ENCODE measurements at regions not wholly inside any gene's neighbourhood (a gene's known extent, or its start where the extent isn't known, plus 50 kb on each side); places are given as distances from the start of the nearest gene placed in this dataset.

DNA sequence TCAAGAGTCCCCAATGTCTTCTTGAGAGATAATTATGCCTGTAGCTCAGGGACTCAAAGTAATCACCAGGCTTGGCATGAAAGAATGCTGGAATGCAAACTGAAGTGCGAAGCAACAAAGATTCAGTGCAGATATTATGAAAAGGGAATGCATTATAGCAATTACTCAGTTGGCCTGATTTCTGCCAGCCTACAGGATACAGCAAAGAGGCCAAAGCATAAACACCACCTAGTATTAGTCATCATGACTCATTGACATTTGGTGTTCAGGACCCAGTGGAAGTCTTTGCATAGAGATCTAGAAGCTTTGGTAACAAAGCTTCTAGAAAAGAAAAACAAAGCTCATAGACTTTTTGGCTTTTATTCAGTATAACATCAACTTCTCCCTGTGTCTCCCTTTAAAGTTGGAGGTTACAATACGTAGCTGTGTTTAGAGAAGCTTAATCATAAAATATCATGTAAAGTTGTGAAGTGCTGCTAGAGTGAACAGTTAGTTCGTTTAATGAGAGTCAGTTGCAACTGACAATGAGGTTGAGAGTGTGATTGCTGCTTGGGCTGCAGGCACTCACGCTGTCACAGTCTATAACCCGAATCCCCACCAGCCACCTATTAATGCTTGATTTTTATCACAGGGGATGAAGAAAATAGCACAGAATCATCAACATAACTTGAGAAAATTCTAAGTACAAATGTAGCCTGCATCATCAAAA lies 932.7 kb downstream of the TFAP2A start:
- Histone ChIP-seq H3K4me3 (ENCODE audit: low read depth in 1 of 2, low read length in 2 of 2) (no peak overlapping the region), H3K27me3 (ENCODE audit: control insufficient read depth in 1 of 2, insufficient read depth in 2 of 2, low read length in 2 of 2) (no peaks in the 10 kb centered on the region), H3K36me3 (ENCODE audit: insufficient read depth, low read length) (no peaks in the 10 kb centered on the region), H3K4me1 (ENCODE audit: insufficient read depth, low read length) (no peaks in the 10 kb centered on the region), H3K9me3 (ENCODE audit: low read length) (no peaks in the 10 kb centered on the region), H3K27ac (ENCODE audit: low read depth, low read length) (no peak overlapping the region), H3K9ac (ENCODE audit: low read length) (no peak overlapping the region)

DNA sequence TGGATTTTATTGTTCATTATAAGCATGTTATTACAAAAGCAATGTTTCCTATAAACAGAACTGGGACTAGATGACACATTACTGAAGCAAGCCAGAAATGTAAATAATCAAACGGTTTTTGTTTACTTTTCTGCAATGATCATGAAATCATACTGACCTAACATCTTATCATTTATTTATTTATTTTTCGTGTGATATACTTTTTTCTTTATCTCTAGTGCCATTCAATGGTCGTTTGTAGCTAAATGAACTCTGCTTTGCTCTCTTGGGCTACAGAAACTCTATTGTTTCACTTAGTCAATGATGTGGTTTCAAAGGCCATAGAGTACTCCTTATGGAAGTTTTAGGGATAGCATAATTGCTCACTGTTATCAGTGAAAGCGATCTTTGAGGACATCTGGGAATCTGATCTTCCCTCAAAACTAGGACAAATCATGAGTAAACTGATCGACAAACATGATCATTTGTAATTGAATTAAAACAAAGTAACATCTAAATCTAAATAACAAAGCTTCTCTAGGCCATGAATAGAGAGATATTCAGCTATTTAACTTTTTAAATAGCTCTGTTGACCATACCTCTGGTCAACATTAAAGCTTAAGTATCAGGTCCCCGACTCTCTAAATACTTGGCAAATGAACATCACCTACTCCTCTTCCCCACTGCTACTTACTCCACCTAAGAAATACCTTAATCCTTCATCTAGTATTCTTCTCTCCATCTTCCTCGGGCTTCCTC lies 933.4 kb downstream of the TFAP2A start:
- Histone ChIP-seq H3K36me3 (ENCODE audit: insufficient read depth, low read length) (no peaks in the 10 kb centered on the region), H3K27ac (ENCODE audit: low read depth, low read length) (no peak overlapping the region), H3K4me3 (ENCODE audit: low read depth in 1 of 2, low read length in 2 of 2) (no peak overlapping the region), H3K4me1 (ENCODE audit: insufficient read depth, low read length) (no peaks in the 10 kb centered on the region), H3K9me3 (ENCODE audit: low read length) (no peaks in the 10 kb centered on the region), H3K9ac (ENCODE audit: low read length) (no peak overlapping the region), H3K27me3 (ENCODE audit: control insufficient read depth in 1 of 2, insufficient read depth in 2 of 2, low read length in 2 of 2) (no peaks in the 10 kb centered on the region)

DNA sequence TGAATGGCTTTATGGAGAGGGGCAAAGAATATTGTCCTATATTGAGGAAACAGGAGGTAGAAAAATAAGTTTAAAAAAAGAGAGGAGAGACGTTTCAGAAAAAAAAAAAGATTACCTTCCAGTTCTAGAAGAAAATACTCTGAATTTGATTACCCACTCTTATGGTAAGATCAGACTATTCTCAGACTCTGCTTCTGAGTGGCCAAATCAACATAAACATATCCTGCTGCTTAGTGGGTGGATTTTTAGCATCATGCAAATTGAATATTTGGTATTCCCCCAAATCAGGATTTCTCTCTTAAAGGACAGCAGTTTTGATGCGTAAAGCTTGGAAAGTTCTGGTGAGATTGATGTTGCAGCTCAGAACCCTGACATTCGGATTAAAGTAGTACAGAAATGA lies 946.6 kb downstream of the TFAP2A start:
- Histone ChIP-seq H3K27ac (ENCODE audit: low read depth, low read length) (no peak overlapping the region), H3K27me3 (ENCODE audit: control insufficient read depth in 1 of 2, insufficient read depth in 2 of 2, low read length in 2 of 2) (no peaks in the 10 kb centered on the region), H3K4me3 (ENCODE audit: low read depth in 1 of 2, low read length in 2 of 2) (no peak overlapping the region), H3K9me3 (ENCODE audit: low read length) (no peaks in the 10 kb centered on the region), H3K4me1 (ENCODE audit: insufficient read depth, low read length) (no peaks in the 10 kb centered on the region), H3K9ac (ENCODE audit: low read length) (no peak overlapping the region), H3K36me3 (ENCODE audit: insufficient read depth, low read length) (no peaks in the 10 kb centered on the region)

DNA sequence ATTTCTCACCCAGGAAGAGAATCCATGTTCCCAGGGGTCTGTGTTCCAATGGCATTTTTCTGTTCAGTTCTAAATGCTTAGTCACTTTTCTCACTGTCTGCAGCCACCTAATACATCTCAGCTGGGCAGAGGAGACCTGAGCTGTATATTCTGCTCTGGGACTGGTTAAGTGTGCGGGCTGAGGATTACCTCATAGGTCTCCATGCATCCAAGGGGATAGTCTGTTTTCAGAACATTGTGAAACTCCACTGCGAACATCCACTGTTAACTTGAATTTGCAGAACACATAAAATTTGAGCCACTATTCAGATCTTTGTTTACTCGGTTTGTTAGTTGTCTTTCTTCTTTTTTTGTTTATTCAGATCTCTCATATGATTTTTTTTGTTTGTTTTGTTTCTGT lies 947.1 kb downstream of the TFAP2A start:
- Histone ChIP-seq H3K36me3 (ENCODE audit: insufficient read depth, low read length) (no peaks in the 10 kb centered on the region), H3K27ac (ENCODE audit: low read depth, low read length) (no peak overlapping the region), H3K27me3 (ENCODE audit: control insufficient read depth in 1 of 2, insufficient read depth in 2 of 2, low read length in 2 of 2) (no peaks in the 10 kb centered on the region)

DNA sequence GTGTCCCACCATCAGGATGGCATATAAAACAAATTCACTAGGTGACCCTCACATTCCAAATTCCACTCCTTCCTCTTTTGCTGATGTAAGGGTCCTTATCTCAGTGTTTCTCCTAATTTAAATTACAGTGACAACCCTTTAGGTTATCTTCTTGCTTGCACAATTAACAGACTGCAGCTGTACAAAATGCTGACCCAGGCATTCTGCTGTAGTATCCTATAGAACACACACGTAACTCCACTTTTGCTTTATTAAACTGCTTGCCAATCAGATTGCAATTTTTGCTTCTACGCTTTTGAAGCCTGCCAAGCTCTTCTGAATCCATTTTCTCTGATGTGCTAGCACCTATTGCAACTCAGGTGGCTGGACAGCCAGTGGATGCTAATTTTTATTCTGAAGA lies 950.3 kb downstream of the TFAP2A start:
- no peaks in the 10 kb centered on the region for H3K9me3 ChIP-seq (ENCODE audit: low read length)
- no peak overlapping the region for H3K9ac ChIP-seq (ENCODE audit: low read length)
- no peaks in the 10 kb centered on the region for H3K27me3 ChIP-seq (ENCODE audit: control insufficient read depth in 1 of 2, insufficient read depth in 2 of 2, low read length in 2 of 2)
- H3K27ac ChIP-seq (ENCODE audit: low read depth, low read length), result no peak overlapping the region
- no peaks in the 10 kb centered on the region for H3K36me3 ChIP-seq (ENCODE audit: insufficient read depth, low read length)
- H3K4me3 ChIP-seq (ENCODE audit: low read depth in 1 of 2, low read length in 2 of 2), result no peak overlapping the region
- H3K4me1 ChIP-seq (ENCODE audit: insufficient read depth, low read length), result no peaks in the 10 kb centered on the region

More for the DNA sequence above, 947.1 kb downstream of the TFAP2A start:
- no peak overlapping the region for H3K9ac ChIP-seq (ENCODE audit: low read length)
- no peaks in the 10 kb centered on the region for H3K4me1 ChIP-seq (ENCODE audit: insufficient read depth, low read length)
- no peaks in the 10 kb centered on the region for H3K9me3 ChIP-seq (ENCODE audit: low read length)
- H3K4me3 ChIP-seq (ENCODE audit: low read depth in 1 of 2, low read length in 2 of 2), result no peak overlapping the region

DNA sequence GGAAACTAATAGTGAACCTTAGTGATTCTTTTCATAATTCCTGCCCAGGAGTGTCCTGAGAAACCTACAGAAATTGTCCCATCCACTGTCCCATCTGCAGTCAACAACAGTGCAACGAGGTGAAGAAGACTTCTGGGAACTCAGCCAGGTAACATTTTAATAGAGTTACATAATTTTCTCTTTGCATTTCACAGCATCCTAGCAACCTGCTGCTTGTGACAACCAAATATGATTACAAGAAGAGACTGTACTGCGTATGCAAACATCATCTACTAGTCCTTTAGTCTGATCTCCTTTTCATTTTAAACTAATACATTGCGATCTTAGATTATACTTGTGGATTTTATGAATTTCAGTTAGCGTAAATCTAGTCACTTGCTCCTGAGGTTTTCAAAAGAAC lies 951.6 kb downstream of the TFAP2A start:
- Histone ChIP-seq H3K9me3 (ENCODE audit: low read length) (no peaks in the 10 kb centered on the region), H3K27me3 (ENCODE audit: control insufficient read depth in 1 of 2, insufficient read depth in 2 of 2, low read length in 2 of 2) (no peaks in the 10 kb centered on the region), H3K4me1 (ENCODE audit: insufficient read depth, low read length) (no peaks in the 10 kb centered on the region), H3K27ac (ENCODE audit: low read depth, low read length) (no peak overlapping the region), H3K4me3 (ENCODE audit: low read depth in 1 of 2, low read length in 2 of 2) (no peak overlapping the region), H3K9ac (ENCODE audit: low read length) (no peak overlapping the region), H3K36me3 (ENCODE audit: insufficient read depth, low read length) (no peaks in the 10 kb centered on the region)

DNA sequence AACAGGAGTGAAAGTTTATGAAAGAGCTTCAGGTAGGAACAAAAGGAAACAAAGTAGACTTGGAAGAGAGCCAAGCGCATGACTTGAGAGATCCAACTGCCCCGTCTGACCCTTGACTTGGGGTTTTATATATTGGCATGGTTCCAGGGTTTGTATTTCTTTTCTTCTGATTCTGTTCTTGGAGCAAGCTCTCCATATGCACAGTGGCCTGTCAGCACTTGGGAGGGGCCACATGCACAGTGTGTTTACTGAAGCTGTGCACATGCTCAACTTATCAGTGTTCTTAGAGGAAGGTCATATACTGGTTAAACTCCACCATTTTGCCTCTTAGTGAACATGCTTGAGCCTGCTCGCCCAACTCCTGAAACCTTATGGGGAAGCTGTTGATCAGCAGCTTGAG lies 953.7 kb downstream of the TFAP2A start:
- H3K9ac ChIP-seq (ENCODE audit: low read length), result no peak overlapping the region
- no peak overlapping the region for H3K27ac ChIP-seq (ENCODE audit: low read depth, low read length)
- H3K4me3 ChIP-seq (ENCODE audit: low read depth in 1 of 2, low read length in 2 of 2), result no peak overlapping the region
- H3K4me1 ChIP-seq (ENCODE audit: insufficient read depth, low read length), result no peaks in the 10 kb centered on the region
- no peaks in the 10 kb centered on the region for H3K27me3 ChIP-seq (ENCODE audit: control insufficient read depth in 1 of 2, insufficient read depth in 2 of 2, low read length in 2 of 2)
- H3K36me3 ChIP-seq (ENCODE audit: insufficient read depth, low read length), result no peaks in the 10 kb centered on the region
- H3K9me3 ChIP-seq (ENCODE audit: low read length), result no peaks in the 10 kb centered on the region

DNA sequence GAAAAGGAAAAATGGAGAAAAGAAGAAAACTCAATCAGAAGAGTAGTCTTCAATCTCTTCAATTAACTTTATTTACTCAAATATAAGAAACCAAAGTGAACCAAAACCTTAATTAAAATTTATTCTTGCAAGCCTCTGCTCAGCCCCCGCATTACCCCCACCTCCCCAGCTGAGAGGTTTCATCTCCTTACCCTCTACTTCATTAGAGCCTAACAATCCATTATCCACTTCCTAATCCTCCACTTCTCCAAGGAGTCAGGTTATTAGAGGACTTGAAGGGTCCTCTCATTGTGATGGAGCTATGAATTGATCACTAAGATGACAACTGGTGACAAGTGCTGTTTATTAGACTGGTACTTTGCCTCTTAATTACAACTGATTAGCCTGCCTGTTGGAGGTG lies 956.5 kb downstream of the TFAP2A start:
- Histone ChIP-seq H3K4me1 (ENCODE audit: insufficient read depth, low read length) (no peaks in the 10 kb centered on the region), H3K4me3 (ENCODE audit: low read depth in 1 of 2, low read length in 2 of 2) (no peak overlapping the region), H3K36me3 (ENCODE audit: insufficient read depth, low read length) (no peaks in the 10 kb centered on the region), H3K9ac (ENCODE audit: low read length) (no peak overlapping the region), H3K9me3 (ENCODE audit: low read length) (no peaks in the 10 kb centered on the region), H3K27ac (ENCODE audit: low read depth, low read length) (no peak overlapping the region), H3K27me3 (ENCODE audit: control insufficient read depth in 1 of 2, insufficient read depth in 2 of 2, low read length in 2 of 2) (no peaks in the 10 kb centered on the region)

DNA sequence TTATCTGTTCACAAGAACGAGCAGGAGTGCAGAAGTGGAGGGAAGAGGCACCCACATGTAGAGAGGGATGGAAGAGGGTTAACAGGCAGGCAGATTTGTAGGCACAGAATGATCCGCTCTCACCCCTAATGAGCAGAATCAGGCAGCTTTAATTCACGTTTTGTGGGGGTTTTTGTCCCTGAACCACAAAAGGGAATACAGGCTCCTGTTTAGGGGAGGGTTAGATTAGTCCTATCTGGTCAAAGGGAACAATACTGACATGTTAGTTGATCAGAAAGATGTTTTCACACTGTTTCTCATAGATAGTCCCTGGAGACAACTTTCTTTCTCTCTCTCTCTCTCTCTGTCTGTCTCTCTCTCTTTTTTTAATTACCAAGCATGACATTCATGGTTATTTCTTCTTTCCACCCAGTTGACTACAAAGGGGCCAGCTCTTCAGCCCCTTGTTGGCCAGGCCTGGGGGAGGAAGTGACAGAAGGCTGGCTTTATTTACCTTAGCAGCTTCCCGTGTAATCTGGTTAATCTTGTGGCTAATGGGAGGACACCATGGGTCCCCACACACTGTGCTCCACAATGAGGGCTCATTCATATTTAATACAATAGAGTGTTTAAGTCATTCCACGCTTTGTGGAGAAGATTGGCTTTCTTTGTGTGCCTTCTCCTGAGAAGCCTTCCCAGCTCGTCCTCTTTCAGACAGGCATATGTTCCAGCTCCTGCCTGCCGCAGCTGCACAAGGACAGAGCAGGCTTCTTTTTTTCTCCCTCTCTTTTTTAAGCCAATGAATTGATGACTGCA lies 958.8 kb downstream of the TFAP2A start:
- H3K9me3 ChIP-seq (ENCODE audit: low read length), result no peaks in the 10 kb centered on the region
- H3K27ac ChIP-seq (ENCODE audit: low read depth, low read length), result no peak overlapping the region
- no peaks in the 10 kb centered on the region for H3K27me3 ChIP-seq (ENCODE audit: control insufficient read depth in 1 of 2, insufficient read depth in 2 of 2, low read length in 2 of 2)

DNA sequence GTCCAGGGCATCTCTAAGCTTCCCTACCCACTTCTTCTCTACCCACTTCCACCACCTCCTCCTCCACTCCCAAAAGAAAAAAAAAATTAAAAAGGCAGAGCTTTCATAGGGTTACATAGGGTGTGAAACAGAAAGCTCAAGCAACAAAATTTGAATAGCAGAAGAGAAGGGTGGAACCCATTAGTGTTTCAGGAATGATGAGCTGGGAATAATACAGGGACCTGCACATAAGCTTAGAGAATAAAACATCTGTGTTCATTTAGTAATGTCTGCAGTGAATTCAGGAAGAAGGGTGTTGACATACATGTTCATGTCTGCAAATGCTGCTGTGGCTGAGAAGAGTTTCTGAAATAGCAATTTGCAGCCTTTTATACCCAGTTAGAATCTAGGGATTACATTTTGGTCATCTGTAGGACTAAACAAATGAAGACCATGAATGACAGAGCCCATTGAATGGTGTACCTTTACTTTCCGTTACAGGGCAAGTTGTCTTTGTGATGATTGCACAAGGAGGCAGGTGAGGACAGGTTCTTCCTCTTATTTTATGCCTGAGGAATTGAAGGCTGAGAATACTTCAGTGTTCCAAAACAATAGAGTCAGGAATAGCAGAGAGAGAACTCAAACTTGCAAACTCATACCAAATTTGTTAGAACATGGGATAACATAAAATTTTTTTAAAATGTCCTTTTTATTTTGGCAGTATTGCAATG lies 975.1 kb downstream of the TFAP2A start:
- H3K9ac ChIP-seq (ENCODE audit: low read length), result no peak overlapping the region
- no peaks in the 10 kb centered on the region for H3K4me1 ChIP-seq (ENCODE audit: insufficient read depth, low read length)
- no peaks in the 10 kb centered on the region for H3K9me3 ChIP-seq (ENCODE audit: low read length)
- no peak overlapping the region for H3K4me3 ChIP-seq (ENCODE audit: low read depth in 1 of 2, low read length in 2 of 2)
- no peak overlapping the region for H3K27ac ChIP-seq (ENCODE audit: low read depth, low read length)
- H3K36me3 ChIP-seq (ENCODE audit: insufficient read depth, low read length), result no peaks in the 10 kb centered on the region
- no peaks in the 10 kb centered on the region for H3K27me3 ChIP-seq (ENCODE audit: control insufficient read depth in 1 of 2, insufficient read depth in 2 of 2, low read length in 2 of 2)

More for the DNA sequence above, 958.8 kb downstream of the TFAP2A start:
- H3K36me3 ChIP-seq (ENCODE audit: insufficient read depth, low read length), result no peaks in the 10 kb centered on the region
- no peaks in the 10 kb centered on the region for H3K4me1 ChIP-seq (ENCODE audit: insufficient read depth, low read length)
- no peak overlapping the region for H3K4me3 ChIP-seq (ENCODE audit: low read depth in 1 of 2, low read length in 2 of 2)
- H3K9ac ChIP-seq (ENCODE audit: low read length), result no peak overlapping the region

DNA sequence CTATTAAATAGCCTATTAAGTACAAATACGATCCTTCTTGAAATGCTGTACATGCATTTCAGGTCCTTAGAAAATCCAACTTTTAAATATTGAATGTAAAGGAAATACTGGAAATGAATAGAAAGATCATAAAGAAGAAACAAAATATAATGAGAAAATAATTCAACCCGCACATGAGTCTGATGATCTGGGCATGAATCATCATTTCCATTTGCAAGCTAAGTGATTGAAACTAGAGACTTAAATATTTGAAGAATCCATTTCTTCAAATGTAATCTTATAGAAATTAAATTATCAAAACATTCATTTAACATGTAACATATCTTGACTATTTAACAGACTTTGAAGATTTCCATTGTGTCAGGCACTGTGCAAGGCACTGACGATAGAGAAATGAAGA lies 977.0 kb downstream of the TFAP2A start:
- Histone ChIP-seq H3K4me1 (ENCODE audit: insufficient read depth, low read length) (no peaks in the 10 kb centered on the region), H3K27me3 (ENCODE audit: control insufficient read depth in 1 of 2, insufficient read depth in 2 of 2, low read length in 2 of 2) (no peaks in the 10 kb centered on the region), H3K9me3 (ENCODE audit: low read length) (no peaks in the 10 kb centered on the region), H3K4me3 (ENCODE audit: low read depth in 1 of 2, low read length in 2 of 2) (no peak overlapping the region), H3K36me3 (ENCODE audit: insufficient read depth, low read length) (no peaks in the 10 kb centered on the region), H3K27ac (ENCODE audit: low read depth, low read length) (no peak overlapping the region), H3K9ac (ENCODE audit: low read length) (no peak overlapping the region)
